Stimulated activated CD8-positive, alpha-beta memory T cell treated with anti-CD3 and anti-CD28 coated beads, Interleukin-12 subunit alpha, Interleukin-12 subunit beta, amount 100 ng/mL, for 1 hour (primary cell): ENCODE measurements at regions not wholly inside any gene's neighbourhood (a gene's known extent, or its start where the extent isn't known, plus 50 kb on each side); places are given as distances from the start of the nearest gene placed in this dataset.

Source experiments
- DNase-seq: peaks from one replicate; pipeline ENCODE4 v3.0.0-alpha.2; 2020; ENCODE audit warnings: low read depth

DNA sequence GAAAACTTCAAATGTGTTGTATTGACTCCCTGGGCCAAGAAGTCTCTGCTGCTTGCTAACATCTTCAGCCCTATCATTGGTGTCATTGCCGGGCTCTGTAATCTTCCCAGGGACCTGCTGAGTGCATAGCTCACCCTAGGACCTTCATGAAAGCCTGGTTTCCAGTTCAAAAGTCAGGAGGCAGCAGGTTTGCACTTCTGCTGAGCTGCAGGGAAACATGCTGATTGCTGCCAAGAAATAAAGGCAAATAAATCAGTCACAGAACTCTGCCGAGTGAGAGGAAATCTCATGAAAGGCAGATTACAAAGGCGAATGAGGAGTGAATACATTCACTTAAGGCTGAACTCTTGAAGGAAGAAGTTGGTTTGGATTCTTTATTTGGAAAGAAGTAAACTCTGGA lies 1947.6 kb upstream of the CELF4 start:
- DNase-seq = no peak

DNA sequence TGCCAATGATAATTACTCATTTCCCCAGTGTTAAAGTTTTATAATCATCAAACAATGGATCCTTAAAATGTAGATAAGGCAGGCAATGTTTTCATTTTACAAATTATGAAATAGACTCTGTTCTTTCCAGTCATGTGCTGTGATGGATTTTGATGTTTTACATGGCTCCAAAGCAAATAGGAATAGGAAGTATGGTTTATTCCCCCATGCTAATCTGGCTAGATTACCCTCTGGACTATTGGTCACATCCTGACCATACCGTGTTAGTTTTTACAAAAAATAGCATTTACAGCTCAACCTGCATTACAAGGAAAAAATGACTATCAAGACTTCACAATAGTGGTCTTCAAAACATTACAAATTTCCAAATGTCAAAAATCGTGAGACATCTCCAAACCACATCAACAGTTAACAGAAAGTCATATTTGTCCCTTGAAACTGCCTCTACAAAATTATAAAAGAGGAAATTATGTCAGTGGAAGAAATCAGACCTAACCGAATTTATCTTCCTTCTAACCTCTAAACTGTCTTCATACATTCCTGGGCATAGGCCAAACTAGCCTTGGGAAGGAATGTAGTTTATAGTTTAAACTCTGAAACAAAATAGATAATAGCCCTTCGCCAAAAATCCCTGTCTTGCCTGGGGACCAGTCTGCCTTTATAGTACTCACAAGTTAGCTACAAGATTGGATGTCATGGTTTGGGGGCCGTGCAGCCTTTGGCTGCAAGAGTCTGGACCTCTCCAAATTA lies 1941.2 kb upstream of the CELF4 start:
- DNase-seq = no peak

DNA sequence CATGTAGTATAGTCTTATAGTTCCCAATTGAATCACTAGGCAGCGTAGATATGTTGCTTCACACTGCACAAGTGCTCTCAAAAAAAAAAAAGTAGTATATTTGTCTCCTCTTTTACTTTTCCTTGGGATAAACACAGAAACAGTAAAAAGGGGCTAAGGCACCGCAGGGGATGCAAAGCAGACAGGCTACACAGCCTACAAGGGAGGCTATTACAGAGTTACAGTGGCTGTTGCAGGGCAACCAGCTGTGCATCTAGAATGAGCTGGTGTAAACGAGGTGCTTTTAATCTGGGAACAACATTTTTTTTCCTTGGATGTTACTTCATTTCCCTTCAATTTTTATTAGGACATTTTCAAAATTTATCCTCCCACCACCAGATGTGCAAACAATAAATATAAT lies 1934.7 kb upstream of the CELF4 start:
- no peak for DNase-seq

- no peak for DNase-seq
Measured at GRCh38 chr18:39497821-39498220, 1932.2 kb upstream of the CELF4 start.

DNA sequence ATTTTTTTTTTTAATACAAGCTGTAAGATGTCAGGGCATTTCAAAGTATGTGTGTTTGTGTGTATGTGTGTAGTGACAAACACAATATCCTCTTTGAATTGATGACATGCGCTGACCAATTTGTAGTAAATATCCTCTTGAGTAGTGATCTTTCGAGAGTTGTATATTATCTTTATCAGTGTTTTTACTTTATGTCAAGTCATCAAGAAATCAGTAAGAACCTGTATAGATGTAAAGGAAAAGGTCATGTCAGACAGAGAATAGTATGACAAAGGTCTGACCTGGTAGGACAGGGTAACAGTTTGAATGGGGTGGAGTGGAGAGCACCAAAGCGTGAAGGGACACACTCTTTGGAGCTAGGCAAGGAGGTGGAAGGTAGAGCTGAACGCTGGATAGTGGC lies 1931.4 kb upstream of the CELF4 start:
- DNase-seq = no peak

- no peak for DNase-seq
Measured at GRCh38 chr18:39494211-39494896, 1928.8 kb upstream of the CELF4 start.

GRCh38 chr18:39491408-39491807 lies 1925.8 kb upstream of the CELF4 start:
- no peak for DNase-seq

GRCh38 chr18:39489431-39489830 lies 1923.8 kb upstream of the CELF4 start:
- DNase-seq = no peak

DNA sequence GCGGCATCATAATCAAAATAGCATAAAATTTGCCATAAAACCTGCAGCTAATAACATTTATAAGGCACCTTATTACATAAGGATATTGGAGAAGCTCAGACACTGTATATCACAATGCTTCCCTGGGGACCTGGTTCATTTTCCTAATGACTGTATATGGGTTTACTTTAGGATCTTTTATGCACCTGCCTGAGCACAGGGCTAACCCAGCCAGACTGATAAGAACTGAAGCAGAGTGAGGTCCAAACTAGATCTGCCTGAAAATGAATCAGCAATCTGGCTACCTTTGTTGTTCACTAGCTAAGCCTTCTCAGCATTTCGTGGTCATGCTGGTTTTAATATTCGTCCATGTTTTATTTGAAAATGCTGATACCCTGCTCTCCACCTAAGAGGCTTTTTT lies 1922.3 kb upstream of the CELF4 start:
- no peak for DNase-seq

GRCh38 chr18:39486268-39486667 lies 1920.7 kb upstream of the CELF4 start:
- no peak for DNase-seq

DNA sequence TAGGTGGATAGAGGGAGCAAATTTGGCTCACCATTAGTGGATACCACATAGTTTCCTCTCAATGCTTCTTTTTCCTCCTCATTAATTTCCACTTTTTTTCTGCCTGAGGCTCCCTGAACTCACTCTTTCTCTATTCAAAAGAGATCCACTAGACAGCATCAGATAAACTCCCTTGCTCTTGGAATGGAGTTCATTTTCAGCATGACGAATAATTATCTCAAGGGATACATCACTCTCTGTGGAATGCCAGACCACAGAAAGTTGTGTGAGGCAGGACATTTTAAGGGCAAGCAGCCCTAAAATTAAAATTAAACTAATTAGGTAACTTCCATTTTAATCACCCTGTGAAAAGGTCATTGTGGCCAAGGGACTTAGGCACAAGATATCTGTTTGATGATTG lies 1920.1 kb upstream of the CELF4 start:
- DNase-seq = no peak

- no peak for DNase-seq
Measured at GRCh38 chr18:39481281-39481680, 1915.7 kb upstream of the CELF4 start.

GRCh38 chr18:39480494-39481195 lies 1915.0 kb upstream of the CELF4 start:
- DNase-seq = no peak

DNA sequence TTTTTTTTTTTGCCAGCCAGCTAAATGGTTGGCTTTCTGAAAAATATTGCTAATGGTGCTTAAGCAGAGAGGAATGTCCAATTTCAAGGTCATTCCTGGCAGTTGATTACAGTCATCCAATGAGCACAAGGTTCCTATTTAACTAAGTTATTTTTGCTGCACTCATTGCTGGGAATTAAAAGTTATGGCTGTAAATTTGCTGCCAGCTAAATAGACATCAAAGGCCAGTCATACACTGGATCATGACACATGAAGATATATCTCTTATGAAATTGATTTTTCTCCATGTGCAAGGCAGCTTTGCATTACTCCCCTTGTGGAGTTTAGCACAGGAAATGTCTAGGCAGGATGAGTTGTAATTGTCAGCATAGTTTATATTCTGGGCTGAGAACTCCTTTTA lies 1898.4 kb upstream of the CELF4 start:
- DNase-seq = no peak

DNA sequence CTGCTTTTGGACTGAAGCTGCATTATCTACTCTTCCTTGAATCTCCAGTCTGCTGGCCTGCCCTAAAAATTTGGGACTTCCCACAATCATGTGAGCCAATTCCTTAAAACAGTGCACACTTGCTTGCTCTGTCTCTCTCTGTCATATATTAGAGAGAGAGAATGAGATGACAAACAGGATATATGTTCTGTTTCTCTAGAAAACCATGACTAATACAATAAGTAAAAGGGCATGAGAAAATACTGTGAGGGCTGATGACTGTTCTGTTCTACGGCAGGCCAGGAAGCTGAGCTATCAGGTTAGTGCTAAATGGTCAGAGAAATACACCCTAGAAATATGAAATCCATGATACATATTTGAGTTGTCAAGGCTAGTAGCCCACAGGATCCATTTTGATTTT lies 1896.8 kb upstream of the CELF4 start:
- DNase-seq = no peak

DNA sequence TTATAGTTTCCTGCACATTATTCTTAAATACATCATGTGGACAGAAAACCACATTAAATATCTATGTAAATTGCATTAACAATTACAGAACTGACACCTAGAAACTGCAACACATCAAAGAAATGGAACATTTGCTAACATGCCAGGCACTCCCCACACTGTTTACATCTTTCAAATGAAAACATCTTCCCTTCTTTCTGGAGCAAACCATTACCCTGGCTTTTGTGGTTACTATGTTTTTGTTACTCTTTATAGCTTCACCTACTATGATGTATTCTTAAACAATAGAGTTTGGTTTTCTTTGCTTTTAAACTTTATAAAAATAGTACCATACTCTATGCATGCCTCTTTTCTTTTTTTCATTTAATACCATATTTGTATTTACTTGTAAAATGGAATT lies 1894.5 kb upstream of the CELF4 start:
- DNase-seq = no peak

- no peak for DNase-seq
Measured at GRCh38 chr18:39455285-39455684, 1889.7 kb upstream of the CELF4 start.

GRCh38 chr18:39454866-39455265 lies 1889.3 kb upstream of the CELF4 start:
- no peak for DNase-seq

DNA sequence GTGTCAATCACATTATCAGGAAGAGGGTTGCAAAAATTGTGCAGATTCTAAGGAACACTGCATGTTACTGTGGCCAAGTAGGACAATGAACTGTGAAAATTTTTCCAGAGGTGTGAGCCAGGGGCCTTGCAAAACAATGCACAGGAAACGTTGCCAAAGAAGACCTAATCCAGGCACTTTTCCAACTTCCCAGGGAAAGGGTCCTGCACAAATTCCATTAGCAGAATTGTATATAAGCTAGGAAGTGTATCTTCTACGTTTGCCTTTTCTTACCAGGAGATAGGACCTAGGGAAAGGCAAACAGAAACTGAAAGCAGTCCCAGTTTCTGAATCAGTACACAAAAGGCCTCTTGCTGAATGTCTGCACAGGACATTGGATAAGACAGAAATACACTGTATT lies 1888.3 kb upstream of the CELF4 start:
- DNase-seq = no peak

GRCh38 chr18:39453356-39453755 lies 1887.8 kb upstream of the CELF4 start:
- no peak for DNase-seq

GRCh38 chr18:39450958-39451357 lies 1885.4 kb upstream of the CELF4 start:
- DNase-seq = no peak

DNA sequence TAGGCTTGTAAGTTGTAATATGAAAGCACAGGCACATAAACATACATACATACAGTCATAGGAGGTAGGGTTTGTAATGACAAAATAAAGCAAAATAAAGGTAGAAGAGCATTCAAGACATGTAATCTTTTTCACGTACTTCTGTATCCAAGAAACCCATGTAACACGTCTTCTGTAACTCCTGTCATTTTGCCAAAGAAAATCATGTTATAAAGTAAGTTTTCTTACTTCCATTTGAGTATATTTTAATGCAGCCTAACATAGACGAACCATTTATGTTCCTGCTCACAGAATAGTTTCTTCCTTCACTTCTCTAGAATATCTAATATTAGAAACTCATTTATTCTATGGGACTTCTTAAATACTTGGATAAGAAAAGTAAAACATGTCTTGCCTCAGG lies 1884.0 kb upstream of the CELF4 start:
- DNase-seq = no peak

DNA sequence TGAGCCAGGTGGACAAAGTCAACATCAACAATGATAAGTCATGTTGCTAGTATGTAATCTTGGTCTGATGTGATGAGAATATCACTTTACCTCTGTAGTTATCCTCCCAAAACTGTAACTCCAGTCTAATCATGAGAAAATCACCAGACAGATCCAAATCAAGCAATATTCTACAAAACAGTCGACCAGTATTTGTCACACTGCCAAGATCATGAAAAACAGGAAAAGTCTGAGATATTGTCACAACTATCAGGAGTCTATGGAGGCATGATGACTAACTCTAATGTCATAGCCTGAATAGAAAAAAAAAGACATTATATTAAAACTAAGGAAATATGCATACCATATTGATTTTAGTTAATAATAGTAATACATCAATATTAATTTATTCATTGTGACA lies 1883.3 kb upstream of the CELF4 start:
- no peak for DNase-seq
